GM21423 (cell line): ENCODE measurements at regions not wholly inside any gene's neighbourhood (a gene's known extent, or its start where the extent isn't known, plus 50 kb on each side); places are given as distances from the start of the nearest gene placed in this dataset.
"Not testable (repeated sequence)": the region's sequence is repeated elsewhere in the genome, so short reads cannot be mapped to it uniquely, and the experiment has no call there.

Experiments
- ATAC-seq: cut with Tn5 transposase; IDR thresholded peaks from one replicate; pipeline ENCODE4 v1.9.1; 2021; ENCODE audit warnings: mild to moderate bottlenecking, moderate library complexity; ENCODE audit not compliant: unreplicated experiment

GRCh38 chr2:4039896-4040295 lies 336.5 kb downstream of the DCDC2C start:
- no peak for ATAC-seq

DNA sequence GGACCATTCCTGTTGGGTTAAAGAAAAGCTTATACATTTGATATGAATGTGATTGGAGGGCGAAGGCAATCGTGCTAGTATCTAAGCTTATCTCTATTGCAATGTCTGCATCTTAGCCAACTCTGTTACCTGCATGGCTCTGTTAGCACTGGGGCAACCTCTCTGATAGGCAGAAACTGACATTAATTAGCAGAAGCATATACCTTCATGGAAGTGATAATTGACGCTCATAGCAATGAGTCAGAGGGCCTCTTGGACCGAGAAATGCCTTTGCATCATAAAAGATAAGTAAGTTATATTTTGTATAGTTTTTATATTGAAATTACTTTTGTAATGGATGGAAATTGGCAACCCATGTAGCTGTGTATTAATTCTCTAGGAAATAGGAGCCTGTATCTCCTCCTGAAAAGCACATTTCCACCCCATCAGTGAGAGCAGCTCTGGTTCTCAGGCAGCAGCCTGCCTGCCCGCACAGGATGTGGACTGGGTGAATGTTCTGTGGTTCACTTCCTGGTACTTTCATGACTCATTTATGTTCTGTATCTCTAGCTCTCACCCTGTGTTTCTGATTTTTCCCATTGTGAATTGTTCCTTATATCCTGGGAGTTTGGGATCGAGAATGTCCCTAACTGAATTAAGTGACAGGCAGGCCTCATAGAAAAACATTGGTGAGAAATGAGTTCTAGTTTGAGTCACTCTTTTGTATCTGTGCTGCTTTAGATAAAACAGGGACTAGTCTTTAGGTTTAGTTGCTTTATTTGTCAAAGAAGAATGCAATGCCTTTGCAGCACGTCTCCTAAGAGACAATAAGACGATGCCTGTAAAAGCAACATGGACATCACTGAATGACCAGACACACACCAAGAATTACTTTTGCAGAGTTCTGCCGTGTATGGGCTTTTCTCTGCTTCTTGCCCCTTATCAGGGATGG lies 344.9 kb downstream of the DCDC2C start:
- no peak for ATAC-seq

DNA sequence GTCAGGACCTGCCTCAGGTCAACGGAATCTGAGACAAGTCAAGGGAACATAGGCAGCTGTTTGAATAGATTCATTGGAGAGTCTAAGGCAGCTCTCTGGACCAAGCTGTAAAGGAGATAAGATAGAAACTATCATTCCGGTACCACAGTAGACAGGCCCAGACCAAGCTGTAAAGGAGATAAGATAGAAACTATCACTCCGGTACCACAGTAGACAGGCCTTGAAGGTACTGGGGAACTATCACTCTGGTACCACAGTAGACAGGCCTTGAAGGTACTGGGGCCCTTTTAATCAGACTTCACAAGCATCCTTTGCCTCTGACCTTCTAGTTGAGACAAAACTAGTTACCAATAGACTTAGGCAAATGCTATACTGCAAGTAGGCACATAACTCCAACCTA lies 346.1 kb downstream of the DCDC2C start:
- ATAC-seq: no peak

- ATAC-seq: no peak
Observed at GRCh38 chr2:4053769-4054493, 350.6 kb downstream of the DCDC2C start.

DNA sequence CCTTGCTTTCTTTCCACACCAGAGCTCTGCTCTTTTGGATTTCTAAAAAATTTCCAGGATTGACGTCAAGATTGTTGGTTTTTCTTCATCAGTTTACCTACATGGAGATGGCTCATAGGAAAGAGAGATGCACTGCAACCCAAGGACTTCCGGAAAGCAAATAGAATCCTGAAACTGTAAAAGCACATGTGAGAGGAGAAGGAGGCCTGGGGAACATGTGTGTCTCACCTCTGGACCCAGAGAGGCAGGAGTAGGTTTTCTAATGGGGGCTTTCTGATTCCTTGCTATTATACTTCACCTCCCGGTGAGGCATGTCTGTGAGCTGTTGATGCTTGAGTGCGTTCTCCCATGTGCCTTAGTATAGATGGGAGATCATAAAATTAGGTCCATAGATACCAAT lies 362.8 kb downstream of the DCDC2C start:
- no peak for ATAC-seq

GRCh38 chr2:4073026-4073569 lies 369.7 kb downstream of the DCDC2C start:
- ATAC-seq: no peak

- no peak for ATAC-seq
Observed at GRCh38 chr2:4077017-4077416, 373.6 kb downstream of the DCDC2C start.

DNA sequence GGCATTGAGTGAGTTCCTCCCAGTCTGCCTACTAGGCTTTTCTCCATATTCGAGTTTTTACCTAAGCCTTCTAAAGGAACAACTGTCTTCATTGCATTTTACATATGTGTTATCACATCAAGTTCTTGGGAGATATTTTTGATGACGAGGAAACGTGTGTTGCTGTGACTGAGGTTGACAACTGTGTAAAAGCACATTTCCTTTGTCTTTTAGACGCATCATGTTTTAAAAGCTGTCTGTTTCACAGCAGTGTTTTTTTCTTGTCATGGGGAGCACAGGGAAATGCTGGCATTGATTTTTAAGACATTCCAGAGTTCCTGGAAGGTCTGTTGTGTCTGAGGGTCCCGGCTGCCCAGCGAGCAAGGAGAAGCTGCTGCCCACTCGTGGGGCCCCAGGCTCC lies 381.8 kb downstream of the DCDC2C start:
- no peak for ATAC-seq

- ATAC-seq: no peak
Observed at GRCh38 chr2:4090668-4091630, 387.6 kb downstream of the DCDC2C start.

- no peak for ATAC-seq
Observed at GRCh38 chr2:4091869-4092268, 388.5 kb downstream of the DCDC2C start.

- ATAC-seq: no peak
Observed at GRCh38 chr2:4094743-4095142, 391.4 kb downstream of the DCDC2C start.

GRCh38 chr2:4096978-4097766 lies 393.8 kb downstream of the DCDC2C start:
- no peak for ATAC-seq

DNA sequence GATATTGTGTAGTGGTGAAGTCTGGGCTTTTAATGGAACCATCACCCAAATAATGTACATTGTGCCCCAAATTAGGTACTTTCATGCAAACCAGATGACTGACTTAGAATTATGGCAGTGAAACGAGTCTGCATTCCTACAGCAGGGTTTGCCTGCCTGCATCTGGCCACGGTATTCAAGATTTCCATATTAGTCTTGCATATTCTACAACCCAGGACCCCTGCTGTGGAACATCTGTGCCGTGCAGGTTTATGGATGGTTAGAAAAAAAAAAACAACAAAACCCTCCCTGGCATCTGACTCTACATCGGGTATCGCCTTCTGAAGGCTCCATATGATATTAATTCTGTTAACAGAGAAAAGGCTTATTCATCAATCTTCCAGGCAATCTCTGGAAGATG lies 394.8 kb downstream of the DCDC2C start:
- no peak for ATAC-seq

- no peak for ATAC-seq
Observed at GRCh38 chr2:4101936-4102335, 398.6 kb downstream of the DCDC2C start.

- no peak for ATAC-seq
Observed at GRCh38 chr2:4107179-4107578, 403.8 kb downstream of the DCDC2C start.

- no peak for ATAC-seq
Observed at GRCh38 chr2:4110273-4110672, 406.9 kb downstream of the DCDC2C start.

DNA sequence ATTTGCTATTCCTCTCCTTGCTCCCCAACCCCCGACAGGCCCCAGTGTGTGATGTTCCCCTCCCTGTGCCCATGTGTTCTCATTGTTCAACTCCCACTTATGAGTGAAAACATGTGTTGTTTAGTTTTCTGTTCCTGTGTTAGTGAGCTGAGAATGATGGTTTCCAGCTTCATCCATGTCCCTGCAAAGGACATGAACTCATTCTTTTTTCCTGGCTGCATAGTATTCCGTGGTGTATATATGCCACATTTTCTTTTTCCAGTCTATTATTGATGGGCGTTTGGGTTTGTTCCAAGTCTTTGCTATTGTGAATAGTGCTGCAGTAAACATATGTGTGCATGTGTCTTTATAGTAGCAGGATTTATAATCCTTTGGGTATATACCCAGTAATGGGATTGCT lies 412.1 kb downstream of the DCDC2C start:
- not testable (repeated sequence) for ATAC-seq

- ATAC-seq: no peak
Observed at GRCh38 chr2:4122726-4123125, 419.4 kb downstream of the DCDC2C start.

- no peak for ATAC-seq
Observed at GRCh38 chr2:4130651-4131050, 427.3 kb downstream of the DCDC2C start.
